AG09319 (cell line): ENCODE measurements at regions not wholly inside any gene's neighbourhood (a gene's known extent, or its start where the extent isn't known, plus 50 kb on each side); places are given as distances from the start of the nearest gene placed in this dataset.

ENCODE experiments used
- DNase-seq: peaks from one replicate; pipeline ENCODE4 v3.0.0-alpha.2; 2010; ENCODE audit warnings: low read depth; ENCODE audit errors: extremely low read depth
- CTCF ChIP-seq: IDR thresholded peaks from 2 replicates; pipeline ENCODE4 v1.5.1; 2011; ENCODE audit warnings: low read depth, mild to moderate bottlenecking, inconsistent platforms, low read length, moderate library complexity

GRCh38 chr11:11743216-11743615, 98.6 kb upstream of the USP47 start:
- TF ChIP-seq CTCF: no peak
- DNase-seq: no peak

GRCh38 chr11:11742486-11742885, 99.3 kb upstream of the USP47 start:
- TF ChIP-seq CTCF: no peak
- no peak for DNase-seq

- DNase-seq: no peak
- no peak for TF ChIP-seq CTCF
Observed at GRCh38 chr11:11740836-11741235, 100.9 kb upstream of the USP47 start.

GRCh38 chr11:11740073-11740702, 101.6 kb upstream of the USP47 start:
- DNase-seq: no peak
- no peak for TF ChIP-seq CTCF

- no peak for TF ChIP-seq CTCF
- DNase-seq: no peak
Observed at GRCh38 chr11:11738370-11738769, 103.4 kb upstream of the USP47 start.

- no peak for DNase-seq
- no peak for TF ChIP-seq CTCF
Observed at GRCh38 chr11:11735586-11735985, 106.2 kb upstream of the USP47 start.

GRCh38 chr11:11733246-11733747, 108.5 kb upstream of the USP47 start:
- TF ChIP-seq CTCF: no peak
- no peak for DNase-seq
